ENCODE measurements at regions not wholly inside any gene's neighbourhood (a gene's known extent, or its start where the extent isn't known, plus 50 kb on each side); places are given as distances from the start of the nearest gene placed in this dataset.

- no peak for TF ChIP-seq EZH2 (IDR thresholded peaks at IDR 0.05; ENCODE audit: borderline replicate concordance, low read depth, low read length, severe bottlenecking)
- no peak for TF ChIP-seq CTCF (IDR thresholded peaks at IDR 0.05; ENCODE audit: borderline replicate concordance, extremely low read depth, low read length, poor library complexity, severe bottlenecking)
These were observed 165.6 kb downstream of the MACROH2A1 start for GRCh38 chr5:135233477-135233876.
